ENCODE measurements at regions not wholly inside any gene's neighbourhood (a gene's known extent, or its start where the extent isn't known, plus 50 kb on each side); places are given as distances from the start of the nearest gene placed in this dataset.

DNA sequence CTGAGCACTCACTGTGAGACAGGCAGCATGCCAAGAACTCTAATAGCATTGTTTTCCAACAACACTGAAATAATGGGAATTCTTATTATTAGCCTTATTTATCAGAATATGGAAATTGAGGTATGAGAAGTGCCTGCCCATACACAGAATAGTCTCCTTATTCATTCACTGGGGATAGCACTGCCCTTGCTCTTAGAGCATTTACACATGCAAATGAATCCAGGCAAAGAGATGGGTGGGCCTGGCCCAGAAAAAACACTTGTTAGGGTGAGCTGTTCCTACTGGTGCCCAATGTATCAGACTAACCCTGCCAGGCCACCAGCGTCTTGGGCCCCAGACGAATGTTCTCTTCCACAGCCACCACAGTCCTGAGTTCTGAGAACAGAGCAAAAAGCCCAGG lies 112.9 kb downstream of the TUBA3C start:
- no peak for TF ChIP-seq TAF1 (IDR thresholded peaks at IDR 0.05; ENCODE audit: borderline replicate concordance, low read depth, low read length)
- TF ChIP-seq CTCF (IDR thresholded peaks at IDR 0.05 in 2 of 3, conservative IDR thresholded peaks at IDR 0.05 in 1 of 3; ENCODE audit: control insufficient read depth in 2 of 3, extremely low read depth in 1 of 3, insufficient read depth in 1 of 3, low read depth in 3 of 3, low read length in 3 of 3): no peak
- TF ChIP-seq DPF2 (IDR thresholded peaks at IDR 0.05): no peak
- TF ChIP-seq POLR2A (IDR thresholded peaks at IDR 0.05; ENCODE audit: low read depth, low read length): no peak
- no peak for TF ChIP-seq TCF3 (IDR thresholded peaks at IDR 0.05; ENCODE audit: borderline replicate concordance, insufficient read depth, low read depth, low read length)
- TF ChIP-seq, protein P1, sequence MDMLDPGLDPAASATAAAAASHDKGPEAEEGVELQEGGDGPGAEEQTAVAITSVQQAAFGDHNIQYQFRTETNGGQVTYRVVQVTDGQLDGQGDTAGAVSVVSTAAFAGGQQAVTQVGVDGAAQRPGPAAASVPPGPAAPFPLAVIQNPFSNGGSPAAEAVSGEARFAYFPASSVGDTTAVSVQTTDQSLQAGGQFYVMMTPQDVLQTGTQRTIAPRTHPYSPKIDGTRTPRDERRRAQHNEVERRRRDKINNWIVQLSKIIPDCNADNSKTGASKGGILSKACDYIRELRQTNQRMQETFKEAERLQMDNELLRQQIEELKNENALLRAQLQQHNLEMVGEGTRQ (IDR thresholded peaks at IDR 0.05; ENCODE audit: borderline replicate concordance, low read depth, low read length): no peak
- TF ChIP-seq ZSCAN29 (IDR thresholded peaks at IDR 0.05): no peak

All from GM12878 (cell line).